GM12873 (cell line): ENCODE measurements at regions not wholly inside any gene's neighbourhood (a gene's known extent, or its start where the extent isn't known, plus 50 kb on each side); places are given as distances from the start of the nearest gene placed in this dataset.

ENCODE experiments used
- CTCF ChIP-seq: IDR thresholded peaks from 2 replicates; pipeline ENCODE4 v1.5.1; 2012; ENCODE audit warnings: low read depth, mild to moderate bottlenecking, moderate library complexity, low read length, control low read depth; ENCODE audit not compliant: insufficient read depth; ENCODE audit errors: missing control alignments

DNA sequence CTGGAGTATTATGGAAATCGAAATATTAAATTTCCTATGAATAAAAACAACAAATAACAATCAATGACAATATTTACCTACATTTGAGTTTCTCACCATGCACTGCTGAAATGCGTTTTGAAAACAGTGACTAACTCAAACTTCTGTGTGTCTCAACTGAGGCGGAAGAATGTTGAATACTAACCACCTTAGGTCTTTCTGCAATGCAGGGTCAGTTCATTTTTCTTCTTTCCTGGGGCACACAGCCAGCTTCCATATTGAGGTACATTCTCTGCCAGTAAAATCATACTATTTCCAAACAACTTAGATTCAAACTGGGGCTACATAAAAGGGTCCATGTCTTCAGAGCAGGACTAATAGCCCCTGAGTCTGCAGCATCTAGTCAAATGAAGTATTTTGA, 310.1 kb downstream of the UTRN start:
- TF ChIP-seq CTCF: no peak

- no peak for TF ChIP-seq CTCF
Observed at GRCh38 chr6:144597511-144597910, 312.4 kb downstream of the UTRN start.

GRCh38 chr6:144599615-144600014, 314.5 kb downstream of the UTRN start:
- no peak for TF ChIP-seq CTCF

- TF ChIP-seq CTCF: no peak
Observed at GRCh38 chr6:144601221-144601620, 316.1 kb downstream of the UTRN start.

DNA sequence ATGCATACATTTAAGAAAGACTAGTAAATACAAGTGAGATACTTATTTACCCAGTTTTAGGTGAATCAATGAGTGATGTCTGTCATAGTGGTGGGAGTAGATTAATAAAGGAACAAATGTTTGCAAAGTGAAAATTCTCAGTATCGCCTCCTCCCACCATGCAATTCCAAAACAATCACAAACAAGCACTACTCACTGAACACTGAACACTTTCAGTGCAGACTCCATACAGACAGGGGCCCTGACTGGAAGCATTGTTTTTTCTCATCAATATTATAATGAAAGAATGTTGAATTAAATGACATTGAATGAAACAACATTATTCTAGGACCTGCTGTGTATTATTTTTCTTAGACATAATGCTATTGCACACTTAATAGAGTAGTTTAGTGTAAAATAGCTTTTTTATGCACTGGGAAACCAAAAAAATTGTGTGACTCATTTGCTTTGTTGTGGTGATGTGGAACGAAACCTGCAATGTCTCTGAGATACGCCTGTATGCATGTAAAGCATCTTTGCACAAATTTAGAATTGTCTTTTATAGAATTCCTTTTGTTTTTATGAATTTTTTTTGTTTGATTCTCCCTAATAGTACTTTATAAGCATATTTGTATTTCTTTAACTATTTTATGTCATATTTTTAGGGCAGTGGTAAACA, 317.5 kb downstream of the UTRN start:
- TF ChIP-seq CTCF: no peak

GRCh38 chr6:144606083-144606482, 320.9 kb downstream of the UTRN start:
- TF ChIP-seq CTCF: no peak

DNA sequence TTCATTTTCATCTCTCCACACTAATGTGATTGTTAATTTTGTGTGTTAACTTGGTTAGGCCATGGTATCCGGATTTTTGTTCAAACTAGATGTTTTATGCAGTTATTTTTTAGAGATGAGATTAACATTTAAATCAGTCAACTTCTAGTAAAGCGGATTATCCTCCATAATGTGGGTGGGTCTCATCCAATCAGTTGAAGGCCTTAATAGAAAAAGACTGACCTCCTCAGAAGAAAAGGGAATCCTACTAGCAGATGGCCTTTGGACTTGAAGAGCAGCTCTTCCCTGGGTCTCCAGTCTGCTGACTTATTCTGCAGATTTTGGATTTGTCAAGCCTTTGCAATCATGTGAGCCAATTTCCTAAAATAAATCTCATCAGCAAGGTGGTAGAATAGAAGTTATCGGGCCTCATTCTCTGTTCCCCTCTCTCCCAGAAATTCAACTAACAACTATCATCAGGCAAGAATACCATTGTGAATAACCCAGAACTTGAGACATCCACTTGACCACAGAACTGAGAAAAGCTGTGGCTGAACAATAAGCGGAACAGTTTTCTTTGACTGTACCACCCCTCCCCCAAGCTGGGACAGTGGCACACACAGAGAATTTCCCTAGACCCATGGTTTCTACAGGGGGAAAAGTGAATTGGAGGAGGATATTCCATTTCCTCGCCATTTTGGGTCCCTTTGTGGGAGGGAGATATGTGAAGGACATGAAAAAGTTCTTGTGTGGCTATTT, 323.0 kb downstream of the UTRN start:
- TF ChIP-seq CTCF: no peak
